ENCODE measurements at regions not wholly inside any gene's neighbourhood (a gene's known extent, or its start where the extent isn't known, plus 50 kb on each side); places are given as distances from the start of the nearest gene placed in this dataset.
"Not testable (repeated sequence)": the region's sequence is repeated elsewhere in the genome, so short reads cannot be mapped to it uniquely, and the experiment has no call there.

DNA sequence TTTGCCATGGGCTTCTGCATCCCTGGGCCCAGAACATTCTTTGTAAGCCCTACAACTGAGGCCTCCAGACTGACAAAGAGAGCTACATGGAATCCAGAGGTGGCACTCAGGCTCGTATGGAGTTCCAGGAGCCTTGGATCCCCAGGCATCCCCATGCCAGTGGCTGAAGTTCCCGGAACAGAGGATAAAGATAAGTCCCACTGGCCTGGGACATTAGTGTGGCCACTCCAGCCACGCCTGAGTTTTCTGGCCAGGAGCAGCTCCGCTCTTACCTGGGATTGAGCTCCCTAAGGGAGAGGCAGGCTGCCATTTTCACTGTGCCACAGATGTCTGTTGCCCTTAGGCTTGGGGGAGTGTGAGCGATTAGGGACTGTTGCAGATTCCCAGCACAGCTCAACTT, 656.3 kb upstream of the FAM174A start:
- DNase-seq = no peak

GRCh38 chr5:99866740-99867139, 668.4 kb upstream of the FAM174A start:
- DNase-seq = no peak

GRCh38 chr5:99865159-99865558, 670.0 kb upstream of the FAM174A start:
- no peak for DNase-seq

- DNase-seq = no peak
Observed at GRCh38 chr5:99835791-99836190, 699.4 kb upstream of the FAM174A start.

DNA sequence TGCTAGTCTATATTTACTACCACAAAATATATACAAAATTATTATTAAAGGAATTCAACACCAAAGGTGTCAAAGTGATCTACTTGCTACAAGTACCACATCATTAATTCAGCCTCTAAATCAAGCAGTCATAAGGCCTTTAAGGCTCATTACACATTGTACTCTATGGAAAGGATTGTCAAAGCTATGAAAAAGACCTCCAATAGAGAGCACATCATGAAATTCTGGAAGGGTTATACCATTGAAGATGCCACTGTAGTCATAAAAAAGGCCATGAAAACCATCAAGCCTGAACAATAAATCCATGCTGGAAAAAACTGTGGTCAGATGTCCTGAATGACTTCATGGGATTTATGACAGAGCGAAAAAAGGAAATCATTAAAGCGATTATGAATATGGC, 708.0 kb upstream of the FAM174A start:
- no peak for DNase-seq

DNA sequence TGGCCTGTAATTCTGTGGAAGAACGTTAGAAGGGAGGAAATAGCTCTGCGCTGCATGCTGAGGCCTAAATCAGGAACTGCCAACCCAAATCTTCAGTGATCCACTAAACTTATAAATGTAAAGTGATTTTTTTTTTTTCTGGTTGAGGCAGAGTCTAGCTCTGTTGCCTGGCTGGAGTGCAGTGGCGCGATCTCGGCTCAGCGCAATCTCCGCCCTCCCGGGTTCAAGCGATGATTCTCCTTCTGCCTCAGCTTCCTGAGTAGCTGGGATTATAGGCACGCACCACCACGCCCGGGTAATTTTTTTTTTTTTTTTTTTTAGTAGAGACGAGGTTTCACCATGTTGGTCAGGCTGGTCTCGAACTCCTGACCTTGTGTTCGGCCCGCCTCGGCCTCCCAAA, 717.4 kb upstream of the FAM174A start:
- DNase-seq = no peak

DNA sequence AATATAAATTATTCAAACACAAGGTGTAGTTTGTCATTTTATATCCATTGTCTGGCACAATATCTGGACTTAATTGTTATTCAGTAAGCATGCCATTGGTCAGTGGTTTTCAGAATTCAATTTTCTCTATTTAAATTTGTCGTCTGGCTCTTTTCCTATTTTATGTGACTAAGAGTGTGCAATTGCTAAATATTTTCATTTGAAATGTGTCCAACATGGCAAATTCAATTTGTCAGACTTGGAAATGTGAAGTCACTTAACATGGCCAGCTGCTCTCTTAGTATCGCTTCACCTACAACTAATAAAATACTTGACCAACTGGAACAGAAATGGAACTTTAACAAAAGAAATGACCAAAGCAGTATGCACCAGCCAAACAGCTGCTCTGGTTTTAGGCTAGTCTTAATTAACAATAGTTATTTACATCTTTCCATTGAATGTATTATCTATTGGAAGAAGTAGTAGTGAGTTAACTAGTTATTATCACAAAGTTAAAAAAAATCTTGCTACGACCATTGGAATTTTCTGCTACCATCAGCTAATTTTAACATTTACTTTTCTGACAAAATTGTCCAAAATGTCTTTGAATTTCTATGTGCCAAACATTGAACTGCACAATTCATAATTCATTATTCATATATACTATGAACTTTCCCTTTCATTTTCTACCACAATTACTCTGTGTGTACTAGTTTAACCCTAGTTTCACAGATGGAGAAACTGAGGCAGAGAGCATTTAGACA, 720.7 kb upstream of the FAM174A start:
- DNase-seq = no peak

GRCh38 chr5:99808657-99809230, 726.4 kb upstream of the FAM174A start:
- no peak for DNase-seq

- peak; percentile 8 for DNase-seq
Observed at GRCh38 chr5:99807346-99807745, 727.8 kb upstream of the FAM174A start.

GRCh38 chr5:99795031-99795430, 740.1 kb upstream of the FAM174A start:
- peak; percentile 15 for DNase-seq

DNA sequence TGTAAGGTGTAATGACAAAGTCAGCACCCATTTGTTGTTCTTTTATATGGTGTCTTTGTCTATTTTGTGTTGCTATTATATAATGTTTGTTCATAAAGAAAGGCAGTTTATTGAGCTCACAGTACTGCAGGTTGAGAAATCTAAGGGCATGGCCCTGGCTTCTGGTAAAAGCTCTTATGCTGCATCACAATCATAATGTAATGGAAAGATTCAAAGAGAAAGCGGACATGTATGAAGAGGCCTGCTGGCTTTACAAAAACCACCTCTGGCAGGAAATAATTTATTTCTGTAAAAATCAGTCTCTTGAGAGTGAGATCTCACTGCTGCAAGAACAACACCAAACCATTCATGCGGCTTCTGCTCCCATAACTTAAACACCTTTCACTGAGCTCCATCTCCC, 746.7 kb upstream of the FAM174A start:
- DNase-seq = no peak

DNA sequence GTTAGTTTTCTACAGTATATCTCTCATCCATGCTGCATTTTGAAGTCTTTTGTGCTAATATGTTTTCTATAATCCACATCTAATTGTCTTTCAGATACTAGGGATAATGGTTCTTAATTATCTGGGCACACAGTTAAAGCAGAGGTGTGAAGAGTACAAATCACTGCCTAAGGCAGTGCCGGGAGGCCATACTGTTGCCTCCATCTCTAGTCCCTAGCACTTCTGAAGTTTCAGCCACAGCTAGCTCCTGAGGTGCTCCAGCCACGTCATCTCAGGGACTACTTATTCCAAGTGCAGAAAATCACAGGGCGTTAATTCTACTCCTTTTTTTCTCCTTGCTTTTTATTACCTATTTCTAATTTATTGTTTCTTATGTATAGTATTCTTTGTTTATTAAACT, 760.0 kb upstream of the FAM174A start:
- DNase-seq = no peak

- DNase-seq = no peak
Observed at GRCh38 chr5:99773290-99773689, 761.9 kb upstream of the FAM174A start.

GRCh38 chr5:99771296-99771695, 763.9 kb upstream of the FAM174A start:
- no peak for DNase-seq

GRCh38 chr5:99765011-99765410, 770.2 kb upstream of the FAM174A start:
- DNase-seq = no peak

GRCh38 chr5:99763021-99763774, 772.0 kb upstream of the FAM174A start:
- DNase-seq = peak; percentile 41

- DNase-seq = no peak
Observed at GRCh38 chr5:99747342-99747741, 787.8 kb upstream of the FAM174A start.

DNA sequence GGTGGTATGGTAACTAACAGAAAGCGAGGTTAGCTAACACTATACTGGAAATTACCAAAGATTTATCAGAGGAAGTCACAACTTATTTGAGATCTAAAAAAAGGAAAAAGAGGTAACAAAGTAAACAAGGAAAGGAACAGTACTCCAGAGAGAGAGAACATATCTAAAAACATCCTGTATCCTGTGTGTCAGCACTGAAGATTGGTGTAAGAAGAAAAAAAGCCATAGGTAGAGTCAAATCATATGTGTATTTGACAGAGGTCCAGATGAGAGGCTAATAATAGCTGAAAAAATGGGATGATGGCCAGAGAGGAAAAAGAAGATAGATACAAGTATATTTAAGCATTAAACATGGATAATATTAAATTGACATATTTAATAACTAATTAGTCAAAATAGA, 802.0 kb upstream of the FAM174A start:
- DNase-seq = not testable (repeated sequence)

GRCh38 chr5:99730653-99731052, 801.8 kb upstream of the CHD1 start:
- DNase-seq = not testable (repeated sequence)

DNA sequence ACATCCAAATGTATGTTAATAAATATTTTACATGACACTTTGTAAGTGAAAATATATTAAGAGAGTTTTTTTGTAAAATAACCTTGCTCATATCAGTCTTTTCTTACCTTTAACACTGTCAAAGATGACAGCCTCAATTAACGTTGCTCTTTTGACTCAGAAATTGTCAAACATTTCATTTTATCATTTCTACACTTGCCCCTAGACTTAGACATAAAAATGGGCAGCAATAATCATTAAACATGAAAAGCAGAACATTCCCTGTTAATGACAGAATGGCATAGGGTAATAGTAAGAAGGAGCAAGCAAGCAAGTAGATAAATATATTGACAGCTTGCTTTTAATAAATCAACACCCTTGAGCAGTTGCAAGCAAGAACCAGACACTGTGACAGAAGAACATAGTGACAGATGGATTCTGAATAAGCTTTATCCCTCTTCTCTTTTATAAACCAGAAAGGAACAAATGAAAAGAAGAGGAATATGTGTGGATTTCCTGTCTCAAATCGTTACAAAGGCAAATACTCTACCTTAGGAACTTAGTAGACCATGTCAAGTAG, 796.0 kb upstream of the CHD1 start:
- peak; percentile 77 for DNase-seq

GRCh38 chr5:99721506-99721905, 792.7 kb upstream of the CHD1 start:
- peak; percentile 38 for DNase-seq

GRCh38 chr5:99715921-99716320, 787.1 kb upstream of the CHD1 start:
- no peak for DNase-seq

DNA sequence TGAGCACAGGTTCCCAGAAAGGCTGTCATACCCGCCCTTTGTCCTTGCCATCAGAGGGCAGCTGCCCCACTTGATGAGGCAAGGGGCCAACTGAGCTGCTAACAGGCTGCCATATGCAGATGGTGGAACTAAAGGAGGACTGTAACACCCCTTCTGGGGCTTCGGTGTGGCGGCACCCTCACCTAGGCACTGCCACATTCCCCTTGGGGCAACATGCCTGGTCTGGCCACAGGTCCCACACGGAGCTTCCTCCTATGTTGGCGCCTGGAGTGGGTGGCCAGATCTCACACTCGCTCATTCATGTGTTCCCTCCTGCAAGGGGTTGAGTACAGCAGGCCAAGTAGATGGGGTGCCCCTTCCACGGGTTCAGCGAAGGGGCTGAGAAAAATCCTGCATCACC, 777.4 kb upstream of the CHD1 start:
- DNase-seq = no peak

- DNase-seq = no peak
Observed at GRCh38 chr5:99702565-99702964, 773.8 kb upstream of the CHD1 start.

Measured in NCI-H69 (cell line).